ENCODE measurements at regions not wholly inside any gene's neighbourhood (a gene's known extent, or its start where the extent isn't known, plus 50 kb on each side); places are given as distances from the start of the nearest gene placed in this dataset.

GRCh38 chr13:79859756-79860155, 378.8 kb downstream of the NDFIP2 start:
- ATAC-seq (ENCODE audit: low FRiP score in 2 of 2) (no peak), DNase-seq (no peak)
- Histone ChIP-seq H3K9me3 (no peaks in the 10 kb centered on the region), H3K4me1 (no peaks in the 10 kb centered on the region), H3K27me3 (no peaks in the 10 kb centered on the region), H3K4me3 (no peak overlapping the region), H3K36me3 (no peaks in the 10 kb centered on the region), H3K27ac (no peak overlapping the region)
- no peak for TF ChIP-seq EP300 (IDR thresholded peaks at IDR 0.05)
- TF ChIP-seq, protein P1, sequence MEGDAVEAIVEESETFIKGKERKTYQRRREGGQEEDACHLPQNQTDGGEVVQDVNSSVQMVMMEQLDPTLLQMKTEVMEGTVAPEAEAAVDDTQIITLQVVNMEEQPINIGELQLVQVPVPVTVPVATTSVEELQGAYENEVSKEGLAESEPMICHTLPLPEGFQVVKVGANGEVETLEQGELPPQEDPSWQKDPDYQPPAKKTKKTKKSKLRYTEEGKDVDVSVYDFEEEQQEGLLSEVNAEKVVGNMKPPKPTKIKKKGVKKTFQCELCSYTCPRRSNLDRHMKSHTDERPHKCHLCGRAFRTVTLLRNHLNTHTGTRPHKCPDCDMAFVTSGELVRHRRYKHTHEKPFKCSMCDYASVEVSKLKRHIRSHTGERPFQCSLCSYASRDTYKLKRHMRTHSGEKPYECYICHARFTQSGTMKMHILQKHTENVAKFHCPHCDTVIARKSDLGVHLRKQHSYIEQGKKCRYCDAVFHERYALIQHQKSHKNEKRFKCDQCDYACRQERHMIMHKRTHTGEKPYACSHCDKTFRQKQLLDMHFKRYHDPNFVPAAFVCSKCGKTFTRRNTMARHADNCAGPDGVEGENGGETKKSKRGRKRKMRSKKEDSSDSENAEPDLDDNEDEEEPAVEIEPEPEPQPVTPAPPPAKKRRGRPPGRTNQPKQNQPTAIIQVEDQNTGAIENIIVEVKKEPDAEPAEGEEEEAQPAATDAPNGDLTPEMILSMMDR (IDR thresholded peaks at IDR 0.05): no peak
- TF ChIP-seq POLR2A (IDR thresholded peaks at IDR 0.05): no peak
- TF ChIP-seq POLR2AphosphoS5 (IDR thresholded peaks at IDR 0.05): no peak
- 90 to 98% methylated on average over 3 of the region's 3 CpGs for WGBS, 2 donors

DNA sequence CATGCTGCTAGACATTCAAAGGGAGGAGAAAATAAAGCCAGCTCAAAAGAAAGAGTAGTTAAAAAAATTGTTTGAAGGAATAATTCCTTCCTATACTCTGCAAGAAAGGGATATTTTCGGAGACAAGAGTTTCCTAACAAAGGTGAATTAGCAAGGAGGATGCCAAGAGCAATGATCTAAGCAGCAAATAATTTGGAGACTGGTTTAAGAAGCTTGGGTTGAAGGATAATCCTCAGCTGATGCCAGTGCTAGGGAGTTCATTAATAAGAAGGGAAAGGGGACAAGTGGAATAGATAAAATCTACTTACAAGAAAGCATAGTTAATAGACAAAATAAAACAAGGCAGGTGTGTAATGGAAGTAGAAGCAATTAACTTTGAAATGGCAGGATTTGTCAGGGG, 372.3 kb downstream of the NDFIP2 start:
- Histone ChIP-seq H3K27me3 (no peaks in the 10 kb centered on the region), H3K9me3 (no peaks in the 10 kb centered on the region), H3K36me3 (no peaks in the 10 kb centered on the region), H3K27ac (no peak overlapping the region), H3K4me1 (no peaks in the 10 kb centered on the region), H3K4me3 (no peak overlapping the region)
- DNase-seq (no peak), ATAC-seq (ENCODE audit: low FRiP score in 2 of 2) (no peak)
- 42 to 71% methylated on average over 1 of the region's 1 CpG for WGBS, 2 donors
- TF ChIP-seq POLR2AphosphoS5 (IDR thresholded peaks at IDR 0.05): no peak
- TF ChIP-seq EP300 (IDR thresholded peaks at IDR 0.05): no peak
- no peak for TF ChIP-seq POLR2A (IDR thresholded peaks at IDR 0.05)
- TF ChIP-seq, protein P1 (IDR thresholded peaks at IDR 0.05): no peak

- TF ChIP-seq, protein P1 (IDR thresholded peaks at IDR 0.05): no peak
- TF ChIP-seq POLR2A (IDR thresholded peaks at IDR 0.05) (no peak), POLR2AphosphoS5 (IDR thresholded peaks at IDR 0.05) (no peak), EP300 (IDR thresholded peaks at IDR 0.05) (no peak)
- no peaks in the 10 kb centered on the region for H3K4me1 ChIP-seq
- H3K9me3 ChIP-seq: no peaks in the 10 kb centered on the region
- H3K4me3 ChIP-seq: no peak overlapping the region
- DNase-seq: no peak
- ATAC-seq (ENCODE audit: low FRiP score in 2 of 2): no peak
- no peaks in the 10 kb centered on the region for H3K27me3 ChIP-seq
- H3K36me3 ChIP-seq: no peaks in the 10 kb centered on the region
- no peak overlapping the region for H3K27ac ChIP-seq
Observed at GRCh38 chr13:79851318-79851717, 370.4 kb downstream of the NDFIP2 start.

DNA sequence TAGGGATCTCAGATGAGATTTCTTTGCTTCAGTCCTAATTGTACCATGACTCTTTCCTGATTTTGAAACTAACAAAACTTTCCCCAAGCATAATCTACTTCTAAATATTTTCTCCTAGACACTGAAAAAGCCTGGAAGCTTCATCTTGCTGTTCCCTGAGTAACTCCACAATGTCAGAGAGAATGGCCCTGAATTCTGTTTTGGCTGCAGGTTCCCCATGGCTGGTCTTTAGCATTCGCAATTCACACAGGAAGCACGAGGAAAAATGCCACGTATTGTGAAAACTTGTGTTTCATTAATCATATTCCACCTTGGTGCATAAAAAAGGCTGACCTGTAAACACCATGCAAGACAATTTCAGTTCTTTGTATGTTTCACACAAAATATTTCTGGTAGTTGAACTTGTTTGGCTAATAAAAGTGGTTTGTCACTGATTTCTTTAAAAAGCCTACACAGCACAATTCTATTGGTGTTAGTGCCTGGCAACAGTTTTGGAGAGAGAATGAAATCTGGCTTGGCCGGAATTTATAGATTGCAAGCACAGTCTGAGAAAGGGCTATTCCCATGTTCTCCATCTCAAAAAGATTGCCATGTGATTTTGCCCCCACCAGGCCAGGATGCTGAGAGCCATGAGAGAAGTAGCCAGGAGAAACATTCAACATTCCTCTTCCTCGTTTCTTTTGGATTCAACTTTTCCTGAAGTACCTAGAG, 367.1 kb downstream of the NDFIP2 start:
- DNase-seq (no peak), ATAC-seq (ENCODE audit: low FRiP score in 2 of 2) (no peak)
- TF ChIP-seq EP300 (IDR thresholded peaks at IDR 0.05): no peak
- TF ChIP-seq, protein P1 (IDR thresholded peaks at IDR 0.05): no peak
- no peak for TF ChIP-seq POLR2AphosphoS5 (IDR thresholded peaks at IDR 0.05)
- TF ChIP-seq POLR2A (IDR thresholded peaks at IDR 0.05): no peak
- Histone ChIP-seq H3K4me3 (no peak overlapping the region), H3K36me3 (no peaks in the 10 kb centered on the region), H3K27me3 (no peaks in the 10 kb centered on the region), H3K27ac (no peak overlapping the region), H3K4me1 (no peaks in the 10 kb centered on the region), H3K9me3 (no peaks in the 10 kb centered on the region)
- 49 to 60% methylated on average over 5 of the region's 5 CpGs for WGBS, 2 donors

- Histone ChIP-seq H3K9me3 (no peaks in the 10 kb centered on the region), H3K4me1 (no peaks in the 10 kb centered on the region), H3K27ac (no peak overlapping the region), H3K36me3 (no peaks in the 10 kb centered on the region), H3K4me3 (no peak overlapping the region), H3K27me3 (no peaks in the 10 kb centered on the region)
- TF ChIP-seq EP300 (IDR thresholded peaks at IDR 0.05) (no peak), POLR2A (IDR thresholded peaks at IDR 0.05) (no peak), POLR2AphosphoS5 (IDR thresholded peaks at IDR 0.05) (no peak)
- TF ChIP-seq, protein P1 (IDR thresholded peaks at IDR 0.05): no peak
- no peak for ATAC-seq (ENCODE audit: low FRiP score in 2 of 2)
- DNase-seq: no peak
- WGBS, 2 donors: 76 to 83% methylated on average over 4 of the region's 4 CpGs
Observed at GRCh38 chr13:79846386-79846785, 365.4 kb downstream of the NDFIP2 start.
